Stimulated activated CD4-positive, alpha-beta T cell treated with anti-CD3 and anti-CD28 coated beads, Interleukin-12 subunit alpha, Interleukin-12 subunit beta, amount 100 ng/mL, for 48 hours (primary cell): ENCODE measurements at regions not wholly inside any gene's neighbourhood (a gene's known extent, or its start where the extent isn't known, plus 50 kb on each side); places are given as distances from the start of the nearest gene placed in this dataset.

ENCODE experiments used
- DNase-seq, 3 donors: peaks; one replicate each; pipeline ENCODE4 v3.0.0-alpha.2; 2020; ENCODE audit warnings: low read depth in 2 of 3, low spot score in 1 of 3

GRCh38 chr13:107223867-107224266 lies 655.9 kb upstream of the ARGLU1 start:
- no peak for DNase-seq

- no peak for DNase-seq
Measured at GRCh38 chr13:107222597-107222996, 654.7 kb upstream of the ARGLU1 start.

- no peak for DNase-seq
Measured at GRCh38 chr13:107220245-107220644, 652.3 kb upstream of the ARGLU1 start.

GRCh38 chr13:107217251-107217650 lies 649.3 kb upstream of the ARGLU1 start:
- no peak for DNase-seq

- DNase-seq, result no peak
Measured at GRCh38 chr13:107216046-107216755, 648.3 kb upstream of the ARGLU1 start.

- DNase-seq, result peak; percentile 21 to 47 (median 25)
Measured at GRCh38 chr13:107211073-107211472, 643.1 kb upstream of the ARGLU1 start.

- DNase-seq, result no peak
Measured at GRCh38 chr13:107210723-107211030, 642.7 kb upstream of the ARGLU1 start.

GRCh38 chr13:107209824-107210722 lies 642.1 kb upstream of the ARGLU1 start:
- DNase-seq, result no peak

GRCh38 chr13:107208889-107209288 lies 641.0 kb upstream of the ARGLU1 start:
- no peak for DNase-seq

GRCh38 chr13:107205318-107206104 lies 637.6 kb upstream of the ARGLU1 start:
- DNase-seq, result peak; percentile 3 to 63 (median 46)

GRCh38 chr13:107203146-107203847 lies 635.4 kb upstream of the ARGLU1 start:
- DNase-seq, result no peak

- no peak for DNase-seq
Measured at GRCh38 chr13:107202371-107203023, 634.6 kb upstream of the ARGLU1 start.

- no peak for DNase-seq
Measured at GRCh38 chr13:107200491-107200890, 632.6 kb upstream of the ARGLU1 start.

GRCh38 chr13:107192289-107192688 lies 624.4 kb upstream of the ARGLU1 start:
- DNase-seq, result no peak

GRCh38 chr13:107190065-107190464 lies 622.1 kb upstream of the ARGLU1 start:
- DNase-seq, result no peak

GRCh38 chr13:107185889-107186288 lies 618.0 kb upstream of the ARGLU1 start:
- no peak for DNase-seq

- DNase-seq, result no peak
Measured at GRCh38 chr13:107170270-107170931, 602.5 kb upstream of the ARGLU1 start.

GRCh38 chr13:107157271-107157670 lies 589.3 kb upstream of the ARGLU1 start:
- DNase-seq, result no peak

GRCh38 chr13:107144432-107144831 lies 576.5 kb upstream of the ARGLU1 start:
- DNase-seq, result no peak

GRCh38 chr13:107141767-107142166 lies 573.8 kb upstream of the ARGLU1 start:
- DNase-seq, result no peak
